ENCODE measurements at regions not wholly inside any gene's neighbourhood (a gene's known extent, or its start where the extent isn't known, plus 50 kb on each side); places are given as distances from the start of the nearest gene placed in this dataset.

- H3K27me3 ChIP-seq (ENCODE audit: control insufficient read depth, insufficient read depth, low read length): no peaks in the 10 kb centered on the region
- no peak for TF ChIP-seq CTCF (IDR thresholded peaks at IDR 0.05)
- no peaks in the 10 kb centered on the region for H3K36me3 ChIP-seq (ENCODE audit: control insufficient read depth, insufficient read depth, low read length)
- H3K9me3 ChIP-seq (ENCODE audit: control insufficient read depth, low read length): no peaks in the 10 kb centered on the region
- H2AFZ ChIP-seq: no peak overlapping the region
- no peaks in the 10 kb centered on the region for H3K4me1 ChIP-seq
- H3K4me3 ChIP-seq (ENCODE audit: low read depth, low read length): no peak overlapping the region
- H3K9ac ChIP-seq: no peak overlapping the region
- H3K27ac ChIP-seq: no peak overlapping the region
- no peak overlapping the region for H3K4me2 ChIP-seq (ENCODE audit: low read length)
- H3K79me2 ChIP-seq: no peaks in the 10 kb centered on the region
Measured at GRCh38 chr5:4699592-4699991, 440.5 kb upstream of the ADAMTS16 start.

- H3K4me1 ChIP-seq: no peaks in the 10 kb centered on the region
- no peak overlapping the region for H3K27ac ChIP-seq
- H3K36me3 ChIP-seq (ENCODE audit: control insufficient read depth, insufficient read depth, low read length): no peaks in the 10 kb centered on the region
- H3K4me3 ChIP-seq (ENCODE audit: low read depth, low read length): no peak overlapping the region
- H3K4me2 ChIP-seq (ENCODE audit: low read length): no peak overlapping the region
- no peaks in the 10 kb centered on the region for H3K9me3 ChIP-seq (ENCODE audit: control insufficient read depth, low read length)
- no peak for TF ChIP-seq CTCF (IDR thresholded peaks at IDR 0.05)
- H3K9ac ChIP-seq: no peak overlapping the region
- H3K27me3 ChIP-seq (ENCODE audit: control insufficient read depth, insufficient read depth, low read length): no peaks in the 10 kb centered on the region
- no peak overlapping the region for H2AFZ ChIP-seq
- H3K79me2 ChIP-seq: no peaks in the 10 kb centered on the region
Measured at GRCh38 chr5:4700069-4700468, 440.1 kb upstream of the ADAMTS16 start.

GRCh38 chr5:4700871-4701270, 439.3 kb upstream of the ADAMTS16 start:
- Histone ChIP-seq H2AFZ (no peak overlapping the region), H3K4me1 (no peaks in the 10 kb centered on the region), H3K27me3 (ENCODE audit: control insufficient read depth, insufficient read depth, low read length) (no peaks in the 10 kb centered on the region), H3K4me3 (ENCODE audit: low read depth, low read length) (no peak overlapping the region), H3K9me3 (ENCODE audit: control insufficient read depth, low read length) (no peaks in the 10 kb centered on the region), H3K9ac (no peak overlapping the region), H3K79me2 (no peaks in the 10 kb centered on the region), H3K36me3 (ENCODE audit: control insufficient read depth, insufficient read depth, low read length) (no peaks in the 10 kb centered on the region), H3K4me2 (ENCODE audit: low read length) (no peak overlapping the region), H3K27ac (no peak overlapping the region)
- no peak for TF ChIP-seq CTCF (IDR thresholded peaks at IDR 0.05)

- no peak overlapping the region for H3K4me2 ChIP-seq (ENCODE audit: low read length)
- H3K27me3 ChIP-seq (ENCODE audit: control insufficient read depth, insufficient read depth, low read length): no peaks in the 10 kb centered on the region
- no peaks in the 10 kb centered on the region for H3K79me2 ChIP-seq
- no peak for TF ChIP-seq CTCF (IDR thresholded peaks at IDR 0.05)
- no peaks in the 10 kb centered on the region for H3K4me1 ChIP-seq
- H3K4me3 ChIP-seq (ENCODE audit: low read depth, low read length): no peak overlapping the region
- H3K9ac ChIP-seq: no peak overlapping the region
- no peak overlapping the region for H2AFZ ChIP-seq
- no peaks in the 10 kb centered on the region for H3K36me3 ChIP-seq (ENCODE audit: control insufficient read depth, insufficient read depth, low read length)
- H3K27ac ChIP-seq: no peak overlapping the region
- no peaks in the 10 kb centered on the region for H3K9me3 ChIP-seq (ENCODE audit: control insufficient read depth, low read length)
Measured at GRCh38 chr5:4703931-4704458, 436.1 kb upstream of the ADAMTS16 start.

- no peak overlapping the region for H2AFZ ChIP-seq
- no peaks in the 10 kb centered on the region for H3K27me3 ChIP-seq (ENCODE audit: control insufficient read depth, insufficient read depth, low read length)
- H3K4me2 ChIP-seq (ENCODE audit: low read length): no peak overlapping the region
- H3K9ac ChIP-seq: no peak overlapping the region
- no peaks in the 10 kb centered on the region for H3K4me1 ChIP-seq
- H3K79me2 ChIP-seq: no peaks in the 10 kb centered on the region
- TF ChIP-seq CTCF (IDR thresholded peaks at IDR 0.05): no peak
- H3K4me3 ChIP-seq (ENCODE audit: low read depth, low read length): no peak overlapping the region
- no peaks in the 10 kb centered on the region for H3K9me3 ChIP-seq (ENCODE audit: control insufficient read depth, low read length)
- no peak overlapping the region for H3K27ac ChIP-seq
- H3K36me3 ChIP-seq (ENCODE audit: control insufficient read depth, insufficient read depth, low read length): no peaks in the 10 kb centered on the region
Measured at GRCh38 chr5:4704951-4705350, 435.2 kb upstream of the ADAMTS16 start.
